ENCODE measurements at regions not wholly inside any gene's neighbourhood (a gene's known extent, or its start where the extent isn't known, plus 50 kb on each side); places are given as distances from the start of the nearest gene placed in this dataset.
"Not testable (repeated sequence)": the region's sequence is repeated elsewhere in the genome, so short reads cannot be mapped to it uniquely, and the experiment has no call there.

GRCh38 chr11:41519696-41520095 lies 60.2 kb upstream of the LRRC4C start:
- Mint-ChIP-seq H3K36me3 (ENCODE audit: low read depth) (no peaks in the 10 kb centered on the region), H3K4me1 (ENCODE audit: low read depth) (no peaks in the 10 kb centered on the region), H3K9me3 (peaks cover 13% of the 10 kb centered on the region), H3K4me3 (no peak overlapping the region), H3K27ac (no peak overlapping the region), H3K27me3 (ENCODE audit: low read depth) (no peaks in the 10 kb centered on the region)

- H3K4me3 Mint-ChIP-seq: no peak overlapping the region
- no peaks in the 10 kb centered on the region for H3K36me3 Mint-ChIP-seq (ENCODE audit: low read depth)
- H3K27ac Mint-ChIP-seq: no peak overlapping the region
- no peaks in the 10 kb centered on the region for H3K4me1 Mint-ChIP-seq (ENCODE audit: low read depth)
- H3K27me3 Mint-ChIP-seq (ENCODE audit: low read depth): no peaks in the 10 kb centered on the region
- H3K9me3 Mint-ChIP-seq: peaks cover 16% of the 10 kb centered on the region
Measured at GRCh38 chr11:41522391-41522790, 62.9 kb upstream of the LRRC4C start.

- no peak overlapping the region for H3K4me3 Mint-ChIP-seq
- H3K36me3 Mint-ChIP-seq (ENCODE audit: low read depth): no peaks in the 10 kb centered on the region
- H3K27ac Mint-ChIP-seq: no peak overlapping the region
- H3K27me3 Mint-ChIP-seq (ENCODE audit: low read depth): no peaks in the 10 kb centered on the region
- H3K4me1 Mint-ChIP-seq (ENCODE audit: low read depth): no peaks in the 10 kb centered on the region
- peaks cover 10% of the 10 kb centered on the region for H3K9me3 Mint-ChIP-seq
Measured at GRCh38 chr11:41522899-41523672, 63.6 kb upstream of the LRRC4C start.

- Mint-ChIP-seq H3K27me3 (ENCODE audit: low read depth) (no peaks in the 10 kb centered on the region), H3K36me3 (ENCODE audit: low read depth) (no peaks in the 10 kb centered on the region), H3K4me1 (ENCODE audit: low read depth) (no peaks in the 10 kb centered on the region), H3K27ac (no peak overlapping the region), H3K9me3 (peaks cover 16% of the 10 kb centered on the region), H3K4me3 (no peak overlapping the region)
Measured at GRCh38 chr11:41527530-41527929, 68.1 kb upstream of the LRRC4C start.

GRCh38 chr11:41532413-41532812 lies 73.0 kb upstream of the LRRC4C start:
- Mint-ChIP-seq H3K4me3 (no peak overlapping the region), H3K9me3 (peaks cover 25% of the 10 kb centered on the region), H3K4me1 (ENCODE audit: low read depth) (no peaks in the 10 kb centered on the region), H3K27ac (no peak overlapping the region), H3K36me3 (ENCODE audit: low read depth) (no peaks in the 10 kb centered on the region), H3K27me3 (ENCODE audit: low read depth) (no peaks in the 10 kb centered on the region)

GRCh38 chr11:41533761-41534160 lies 74.3 kb upstream of the LRRC4C start:
- peaks cover 31% of the 10 kb centered on the region for H3K9me3 Mint-ChIP-seq
- no peak overlapping the region for H3K4me3 Mint-ChIP-seq
- H3K4me1 Mint-ChIP-seq (ENCODE audit: low read depth): no peaks in the 10 kb centered on the region
- H3K27ac Mint-ChIP-seq: no peak overlapping the region
- no peaks in the 10 kb centered on the region for H3K27me3 Mint-ChIP-seq (ENCODE audit: low read depth)
- no peaks in the 10 kb centered on the region for H3K36me3 Mint-ChIP-seq (ENCODE audit: low read depth)

GRCh38 chr11:41534391-41534790 lies 74.9 kb upstream of the LRRC4C start:
- Mint-ChIP-seq H3K27ac (no peak overlapping the region), H3K9me3 (peaks cover 29% of the 10 kb centered on the region), H3K4me3 (no peak overlapping the region), H3K4me1 (ENCODE audit: low read depth) (no peaks in the 10 kb centered on the region), H3K27me3 (ENCODE audit: low read depth) (no peaks in the 10 kb centered on the region), H3K36me3 (ENCODE audit: low read depth) (no peaks in the 10 kb centered on the region)

- Mint-ChIP-seq H3K9me3 (peaks cover 29% of the 10 kb centered on the region), H3K4me3 (no peak overlapping the region), H3K4me1 (ENCODE audit: low read depth) (no peaks in the 10 kb centered on the region), H3K36me3 (ENCODE audit: low read depth) (no peaks in the 10 kb centered on the region), H3K27ac (no peak overlapping the region), H3K27me3 (ENCODE audit: low read depth) (no peaks in the 10 kb centered on the region)
Measured at GRCh38 chr11:41534861-41535260, 75.4 kb upstream of the LRRC4C start.

- H3K27me3 Mint-ChIP-seq (ENCODE audit: low read depth): no peaks in the 10 kb centered on the region
- no peak overlapping the region for H3K4me3 Mint-ChIP-seq
- no peaks in the 10 kb centered on the region for H3K4me1 Mint-ChIP-seq (ENCODE audit: low read depth)
- peaks cover 32% of the 10 kb centered on the region for H3K9me3 Mint-ChIP-seq
- no peaks in the 10 kb centered on the region for H3K36me3 Mint-ChIP-seq (ENCODE audit: low read depth)
- no peak overlapping the region for H3K27ac Mint-ChIP-seq
Measured at GRCh38 chr11:41536021-41536568, 76.6 kb upstream of the LRRC4C start.

- not testable (repeated sequence) for H3K4me1 Mint-ChIP-seq (ENCODE audit: low read depth); H3K36me3 Mint-ChIP-seq (ENCODE audit: low read depth); H3K27ac Mint-ChIP-seq; H3K4me3 Mint-ChIP-seq; H3K27me3 Mint-ChIP-seq (ENCODE audit: low read depth)
- H3K9me3 Mint-ChIP-seq: peaks cover 35% of the 10 kb centered on the region
Measured at GRCh38 chr11:41544902-41545301, 85.5 kb upstream of the LRRC4C start.

GRCh38 chr11:41578421-41579051 lies 119.1 kb upstream of the LRRC4C start:
- H3K27me3 Mint-ChIP-seq (ENCODE audit: low read depth): no peaks in the 10 kb centered on the region
- no peaks in the 10 kb centered on the region for H3K36me3 Mint-ChIP-seq (ENCODE audit: low read depth)
- no peak overlapping the region for H3K4me3 Mint-ChIP-seq
- H3K27ac Mint-ChIP-seq: no peak overlapping the region
- H3K9me3 Mint-ChIP-seq: peaks cover 23% of the 10 kb centered on the region
- no peaks in the 10 kb centered on the region for H3K4me1 Mint-ChIP-seq (ENCODE audit: low read depth)

GRCh38 chr11:41579546-41579945 lies 120.1 kb upstream of the LRRC4C start:
- Mint-ChIP-seq H3K4me1 (ENCODE audit: low read depth) (no peaks in the 10 kb centered on the region), H3K4me3 (no peak overlapping the region), H3K9me3 (peaks cover 30% of the 10 kb centered on the region), H3K36me3 (ENCODE audit: low read depth) (no peaks in the 10 kb centered on the region), H3K27me3 (ENCODE audit: low read depth) (no peaks in the 10 kb centered on the region), H3K27ac (no peak overlapping the region)

GRCh38 chr11:41609511-41609910 lies 150.1 kb upstream of the LRRC4C start:
- peaks cover 7% of the 10 kb centered on the region for H3K9me3 Mint-ChIP-seq
- no peaks in the 10 kb centered on the region for H3K36me3 Mint-ChIP-seq (ENCODE audit: low read depth)
- H3K4me1 Mint-ChIP-seq (ENCODE audit: low read depth): no peaks in the 10 kb centered on the region
- no peak overlapping the region for H3K4me3 Mint-ChIP-seq
- H3K27ac Mint-ChIP-seq: no peak overlapping the region
- H3K27me3 Mint-ChIP-seq (ENCODE audit: low read depth): no peaks in the 10 kb centered on the region

- H3K4me3 Mint-ChIP-seq: no peak overlapping the region
- no peak overlapping the region for H3K27ac Mint-ChIP-seq
- H3K36me3 Mint-ChIP-seq (ENCODE audit: low read depth): no peaks in the 10 kb centered on the region
- no peaks in the 10 kb centered on the region for H3K27me3 Mint-ChIP-seq (ENCODE audit: low read depth)
- H3K4me1 Mint-ChIP-seq (ENCODE audit: low read depth): no peaks in the 10 kb centered on the region
- peaks cover 16% of the 10 kb centered on the region for H3K9me3 Mint-ChIP-seq
Measured at GRCh38 chr11:41612415-41612814, 153.0 kb upstream of the LRRC4C start.

GRCh38 chr11:41613326-41613725 lies 153.9 kb upstream of the LRRC4C start:
- Mint-ChIP-seq H3K9me3 (peaks cover 12% of the 10 kb centered on the region), H3K4me1 (ENCODE audit: low read depth) (no peaks in the 10 kb centered on the region), H3K36me3 (ENCODE audit: low read depth) (no peaks in the 10 kb centered on the region), H3K4me3 (no peak overlapping the region), H3K27ac (no peak overlapping the region), H3K27me3 (ENCODE audit: low read depth) (no peaks in the 10 kb centered on the region)

Data from T-helper 1 cell treated with Interleukin-12 subunit alpha and Interleukin-12 subunit beta and Interleukin-4 antibody, amounts not matched to agents 30 μg/mL and 1 μg/mL, for 36 hours (primary cell).